H1 (cell line): ENCODE measurements at regions not wholly inside any gene's neighbourhood (a gene's known extent, or its start where the extent isn't known, plus 50 kb on each side); places are given as distances from the start of the nearest gene placed in this dataset.
A peak's percentile ranks its signal among the peaks of the same experiment; 100 is the strongest.

ENCODE experiments used
- CTCF ChIA-PET: fragments of 300-600 bp; sonication (Branson Sonifier 250); formaldehyde crosslinking; loops from one replicate; lab custom pipeline; 2021; ENCODE audit not compliant: partially characterized antibody; lab: Charles Lee
- POLR2A ChIA-PET: fragments of 300-600 bp; sonication (Branson Sonifier 250); formaldehyde crosslinking; loops from one replicate; lab custom pipeline; 2021; ENCODE audit warnings: inconsistent platforms; ENCODE audit not compliant: partially characterized antibody; lab: Charles Lee
- DNase-seq, 2 experiments: peaks; one replicate each; pipeline versions ENCODE4 v3.0.0 to v3.0.0-alpha.2; 2010 to 2022; ENCODE audit warnings: low spot score in 2 of 2, low read depth in 1 of 2, mixed read lengths in 1 of 2
- FAIRE-seq: peaks from 2 replicates; lab custom pipeline; 2011; peaks lifted over from hg19 to GRCh38; lab: Jason Lieb, UNC
- H2AFZ ChIP-seq: 2 replicates; pipeline ENCODE4 v1.8.1; 2012; ENCODE audit warnings: low read length, inconsistent platforms
- H2AK5ac ChIP-seq: 2 replicates; pipeline ENCODE4 v1.6.1; 2013; ENCODE audit warnings: low read depth, low read length
- H2BK120ac ChIP-seq: replicated peaks from 2 replicates; pipeline ENCODE3; 2013; ENCODE audit warnings: low read depth, low read length, inconsistent platforms
- H2BK12ac ChIP-seq: 2 replicates; pipeline ENCODE4 v1.6.1; 2013; ENCODE audit warnings: low read depth, low read length
- H2BK15ac ChIP-seq: 2 replicates; pipeline ENCODE4 v1.6.1; 2013; ENCODE audit warnings: low read length
- H2BK20ac ChIP-seq: 2 replicates; pipeline ENCODE4 v1.6.1; 2013; ENCODE audit warnings: low read length
- H2BK5ac ChIP-seq: 2 replicates; pipeline ENCODE4 v1.6.1; 2013; ENCODE audit warnings: low read depth, low read length
- H3K14ac ChIP-seq: 2 replicates; pipeline ENCODE4 v1.6.1; 2013; ENCODE audit warnings: inconsistent platforms; ENCODE audit not compliant: insufficient read length
- H3K18ac ChIP-seq: 2 replicates; pipeline ENCODE4 v1.6.1; 2013; ENCODE audit warnings: low read length; ENCODE audit errors: extremely low read depth
- H3K23ac ChIP-seq: 2 replicates; pipeline ENCODE4 v1.6.1; 2013; ENCODE audit warnings: inconsistent platforms; ENCODE audit not compliant: insufficient read length
- H3K23me2 ChIP-seq: 2 replicates; pipeline ENCODE4 v1.6.1; 2013; ENCODE audit warnings: low read depth, low read length
- H3K27ac ChIP-seq: 2 replicates; pipeline ENCODE4 v1.6.1; 2011; ENCODE audit warnings: low read depth, low read length, inconsistent platforms
- H3K27me3 ChIP-seq, 4 experiments: replicated peaks in 1 of 4; 1 replicate in 1 of 4; 2 replicates in 3 of 4; pipeline versions ENCODE4 v1.6.1 to v1.8.1; 2011 to 2013; ENCODE audit warnings: low read length in 3 of 4, mild to moderate bottlenecking in 3 of 4, inconsistent platforms in 2 of 4, mixed read lengths in 2 of 4, moderate library complexity in 1 of 4; ENCODE audit not compliant: control insufficient read depth in 3 of 4, insufficient read depth in 3 of 4; ENCODE audit errors: extremely low read depth in 1 of 4
- H3K36me3 ChIP-seq, 4 experiments: 2 replicates each; pipeline versions ENCODE4 v1.6.1 to v1.8.1; 2011 to 2013; ENCODE audit warnings: mild to moderate bottlenecking in 4 of 4, low read length in 3 of 4, moderate library complexity in 2 of 4, control low read depth in 1 of 4, inconsistent platforms in 1 of 4; ENCODE audit not compliant: insufficient read depth in 4 of 4, control insufficient read depth in 2 of 4
- H3K4ac ChIP-seq: replicated peaks from 2 replicates; pipeline ENCODE3; 2013; ENCODE audit warnings: low read length, low read depth, mixed read lengths, inconsistent platforms; ENCODE audit not compliant: insufficient read length
- H3K4me1 ChIP-seq, 4 experiments: replicated peaks in 1 of 4; 1 replicate in 1 of 4; 2 replicates in 3 of 4; pipeline versions ENCODE4 v1.6.1 to v1.8.1; 2011 to 2013; ENCODE audit warnings: low read length in 3 of 4, inconsistent platforms in 2 of 4, mixed read lengths in 1 of 4; ENCODE audit not compliant: insufficient read depth in 4 of 4, control insufficient read depth in 3 of 4
- H3K4me2 ChIP-seq, 2 experiments: 2 replicates each; pipeline versions ENCODE4 v1.6.1 to v1.8.1; 2011 to 2013; ENCODE audit warnings: low read depth in 2 of 2, low read length in 2 of 2, control low read depth in 1 of 2, inconsistent platforms in 1 of 2, mild to moderate bottlenecking in 1 of 2; ENCODE audit not compliant: insufficient read depth in 1 of 2
- H3K4me3 ChIP-seq, 4 experiments: fragments of 200-600, 300-600 bp in 1 of 4; sonication (generic), shearing (Covaris generic), sonication (Bioruptor Twin) in 1 of 4; 2 replicates each; pipeline versions ENCODE4 v1.5.1 to v1.8.1; 2011 to 2016; ENCODE audit warnings: low read length in 4 of 4, low read depth in 3 of 4, control low read depth in 2 of 4, inconsistent platforms in 2 of 4, mild to moderate bottlenecking in 2 of 4, mixed read lengths in 1 of 4, moderate library complexity in 1 of 4; ENCODE audit not compliant: insufficient read depth in 2 of 4; ENCODE audit errors: extremely low read depth in 1 of 4
- H3K56ac ChIP-seq: replicated peaks from 2 replicates; pipeline ENCODE3; 2013; ENCODE audit warnings: low read depth, mild to moderate bottlenecking, mixed read lengths, low read length, inconsistent platforms; ENCODE audit not compliant: insufficient read length
- H3K79me1 ChIP-seq: 2 replicates; pipeline ENCODE4 v1.6.1; 2013; ENCODE audit warnings: low read depth, low read length, control low read depth
- H3K79me2 ChIP-seq, 2 experiments: 2 replicates each; pipeline versions ENCODE4 v1.6.1 to v1.8.1; 2012 to 2013; ENCODE audit warnings: low read length in 2 of 2, mild to moderate bottlenecking in 2 of 2, inconsistent platforms in 1 of 2; ENCODE audit not compliant: insufficient read depth in 2 of 2, control insufficient read depth in 1 of 2
- H3K9ac ChIP-seq, 4 experiments: replicated peaks in 1 of 4; 1 replicate in 1 of 4; 2 replicates in 3 of 4; pipeline versions ENCODE4 v1.6.1 to v1.8.1; 2011 to 2013; ENCODE audit warnings: low read depth in 3 of 4, low read length in 3 of 4, control low read depth in 2 of 4, mild to moderate bottlenecking in 2 of 4, moderate library complexity in 2 of 4, inconsistent platforms in 1 of 4; ENCODE audit errors: extremely low read depth in 1 of 4
- H3K9me3 ChIP-seq, 2 experiments: 2 replicates each; pipeline versions ENCODE4 v1.6.1 to v1.8.1; 2012 to 2013; ENCODE audit warnings: mild to moderate bottlenecking in 2 of 2, moderate library complexity in 2 of 2, control low read depth in 1 of 2, inconsistent platforms in 1 of 2, low read depth in 1 of 2, low read length in 1 of 2, mixed read lengths in 1 of 2; ENCODE audit not compliant: insufficient read depth in 2 of 2
- H4K20me1 ChIP-seq, 2 experiments: replicated peaks in 1 of 2; 2 replicates each; pipeline versions ENCODE3 to v1.8.1; 2011 to 2013; ENCODE audit warnings: inconsistent platforms in 2 of 2, low read length in 2 of 2, mild to moderate bottlenecking in 1 of 2; ENCODE audit not compliant: insufficient read depth in 2 of 2, control insufficient read depth in 1 of 2
- H4K5ac ChIP-seq: 2 replicates; pipeline ENCODE4 v1.6.1; 2013; ENCODE audit warnings: low read length, low read depth, mixed read lengths, inconsistent platforms; ENCODE audit not compliant: insufficient read length
- H4K8ac ChIP-seq: 2 replicates; pipeline ENCODE4 v1.8.0; 2013; ENCODE audit warnings: mild to moderate bottlenecking, moderate library complexity, low read length, inconsistent platforms; ENCODE audit not compliant: insufficient read depth; ENCODE audit errors: extremely low read depth
- H4K91ac ChIP-seq: replicated peaks from 2 replicates; pipeline ENCODE3; 2013; ENCODE audit warnings: low read length, mixed read lengths, inconsistent platforms; ENCODE audit not compliant: insufficient read length
- CTBP2 ChIP-seq: IDR thresholded peaks from 2 replicates; pipeline ENCODE4 v1.7.0; 2011; ENCODE audit warnings: borderline replicate concordance, mild to moderate bottlenecking, moderate library complexity, mixed read lengths, low read length; ENCODE audit not compliant: insufficient read depth, insufficient read length
- EGR1 ChIP-seq: IDR thresholded peaks from 2 replicates; pipeline ENCODE4 v1.6.1; 2011; ENCODE audit warnings: low read depth, low read length, borderline replicate concordance
- FOSL1 ChIP-seq: IDR thresholded peaks from 2 replicates; pipeline ENCODE4 v1.6.1; 2011; ENCODE audit warnings: mild to moderate bottlenecking, low read depth, low read length, moderate library complexity; ENCODE audit not compliant: insufficient read depth
- HDAC6 ChIP-seq: IDR thresholded peaks from one replicate; pipeline ENCODE4 v1.7.1; 2012; ENCODE audit warnings: low read depth, mild to moderate bottlenecking, inconsistent platforms, low read length, moderate library complexity
- JUN ChIP-seq: IDR thresholded peaks from 2 replicates; pipeline ENCODE4 v1.6.1; 2011; ENCODE audit warnings: low read depth, mild to moderate bottlenecking, improper control_type of control experiment, low read length
- NANOG ChIP-seq: IDR thresholded peaks from 2 replicates; pipeline ENCODE4 v1.6.1; 2011; ENCODE audit warnings: low read length, low read depth, mild to moderate bottlenecking, inconsistent platforms; ENCODE audit not compliant: insufficient read depth, poor library complexity, severe bottlenecking
- NRF1 ChIP-seq: IDR thresholded peaks from 2 replicates; pipeline ENCODE4 v1.6.1; 2011; ENCODE audit warnings: mild to moderate bottlenecking, low read depth, low read length, improper control_type of control experiment
- RBBP5 ChIP-seq: IDR thresholded peaks from 2 replicates; pipeline ENCODE4 v1.7.1; 2012; ENCODE audit warnings: low read depth, mild to moderate bottlenecking, inconsistent platforms, low read length, moderate library complexity, borderline replicate concordance
- SIX5 ChIP-seq: IDR thresholded peaks from 2 replicates; pipeline ENCODE4 v1.6.1; 2011; ENCODE audit warnings: mild to moderate bottlenecking, low read depth, low read length
- SP2 ChIP-seq: IDR thresholded peaks from 2 replicates; pipeline ENCODE4 v1.6.1; 2012; ENCODE audit warnings: mild to moderate bottlenecking, low read length, inconsistent platforms
- SP4 ChIP-seq: IDR thresholded peaks from 2 replicates; pipeline ENCODE4 v1.6.1; 2012; ENCODE audit warnings: low read length, inconsistent platforms
- WGBS, 2 experiments: shearing (Covaris generic) in 1 of 2; methylation state at CpG; one replicate each; pipeline versions ENCODE4 v1.1.6 to v1.1.7; 2013 to 2015; ENCODE audit warnings: low lambda C conversion rate in 2 of 2, mixed read lengths in 2 of 2, inconsistent platforms in 1 of 2, low coverage in 1 of 2, missing lambda C conversion rate in 1 of 2; ENCODE audit not compliant: insufficient replicate concordance in 2 of 2, insufficient coverage in 1 of 2, insufficient read length in 1 of 2; ENCODE audit errors: extremely low coverage in 1 of 2, missing lambda C conversion rate in 1 of 2; 5-methylcytosine and 5-hydroxymethylcytosine counted together

DNA sequence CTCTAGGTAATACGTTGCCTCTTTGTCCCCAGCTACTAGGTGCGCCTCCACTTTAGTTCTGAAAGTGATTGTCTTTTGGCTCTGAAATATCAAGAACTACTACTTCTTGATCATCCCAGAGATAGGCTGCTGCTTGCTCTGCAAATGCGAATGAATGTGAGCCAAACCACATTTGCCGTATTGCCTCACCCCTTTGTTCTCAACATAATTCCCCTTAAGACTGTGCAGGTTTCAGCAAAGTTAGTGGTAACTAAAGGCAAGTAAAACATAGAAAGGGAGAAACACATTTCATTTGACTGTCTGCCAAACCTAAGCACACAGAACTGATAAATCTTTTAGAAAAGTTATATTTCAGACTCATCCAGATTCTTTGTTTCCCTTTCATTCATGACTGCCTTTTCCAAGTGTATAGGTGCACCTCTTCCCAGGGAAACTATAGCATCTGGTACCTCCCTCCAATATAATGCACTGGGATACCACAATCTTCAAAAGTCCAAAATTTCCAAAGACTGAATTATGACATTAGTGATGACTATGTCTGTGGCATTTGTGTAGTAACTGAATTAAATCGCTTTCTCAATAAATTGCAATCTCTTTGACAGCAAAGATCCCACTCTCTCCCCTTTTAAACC is 720.6 kb upstream of the CBLB start:
- Histone ChIP-seq H3K14ac (no peak overlapping the region), H3K4me2 (no peak overlapping the region), H3K18ac (no peak overlapping the region; the same call in 1 of the 2 replicates), H3K4ac (no peak overlapping the region), H2BK12ac (no peak overlapping the region), H2AK5ac (no peak overlapping the region), H2BK120ac (no peak overlapping the region), H3K36me3 (no peaks in the 10 kb centered on the region), H2BK5ac (no peak overlapping the region), H2BK20ac (no peak overlapping the region), H3K4me1 (no peaks in the 10 kb centered on the region), H3K27ac (no peak overlapping the region), H3K23me2 (no peaks in the 10 kb centered on the region), H4K20me1 (no peaks in the 10 kb centered on the region), H3K23ac (no peak overlapping the region), H4K8ac (no peak overlapping the region), H3K56ac (no peak overlapping the region), H3K79me1 (no peaks in the 10 kb centered on the region), H3K79me2 (no peaks in the 10 kb centered on the region), H3K27me3 (no peaks in the 10 kb centered on the region), H3K9ac (no peak overlapping the region), H2BK15ac (no peak overlapping the region), H4K91ac (no peak overlapping the region), H3K4me3 (no peak overlapping the region), H2AFZ (peak overlapping the region; percentile 81; the same call in 1 of the 2 replicates), H4K5ac (no peak overlapping the region), H3K9me3 (no peaks in the 10 kb centered on the region)
- DNase-seq (no peak), FAIRE-seq (no peak)
- no peak for TF ChIP-seq CTBP2
- no peak for TF ChIP-seq FOSL1
- TF ChIP-seq SP2: no peak
- TF ChIP-seq HDAC6: no peak
- TF ChIP-seq RBBP5: no peak
- no peak for TF ChIP-seq NANOG
- no peak for TF ChIP-seq SP4
- no peak for TF ChIP-seq SIX5
- TF ChIP-seq JUN: no peak
- no peak for TF ChIP-seq EGR1
- TF ChIP-seq NRF1: no peak
- ChIA-PET POLR2A (no interaction called here), CTCF (no interaction called here)
- 98% methylated on average over 5 of the region's 5 CpGs; no CpG with 5 or more reads in 1 of the 2 experiments for WGBS, 2 experiments
